ENCODE measurements at regions not wholly inside any gene's neighbourhood (a gene's known extent, or its start where the extent isn't known, plus 50 kb on each side); places are given as distances from the start of the nearest gene placed in this dataset.

- no peak overlapping the region for H3K4me3 ChIP-seq (ENCODE audit: low read depth, low read length)
- DNase-seq (ENCODE audit: low read depth): no peak
These were observed 109.9 kb upstream of the JAZF1 start for GRCh38 chr7:28290496-28290895.

GRCh38 chr7:28291559-28291958, 111.0 kb upstream of the JAZF1 start:
- DNase-seq (ENCODE audit: low read depth): no peak
- H3K4me3 ChIP-seq (ENCODE audit: low read depth, low read length): no peak overlapping the region

DNA sequence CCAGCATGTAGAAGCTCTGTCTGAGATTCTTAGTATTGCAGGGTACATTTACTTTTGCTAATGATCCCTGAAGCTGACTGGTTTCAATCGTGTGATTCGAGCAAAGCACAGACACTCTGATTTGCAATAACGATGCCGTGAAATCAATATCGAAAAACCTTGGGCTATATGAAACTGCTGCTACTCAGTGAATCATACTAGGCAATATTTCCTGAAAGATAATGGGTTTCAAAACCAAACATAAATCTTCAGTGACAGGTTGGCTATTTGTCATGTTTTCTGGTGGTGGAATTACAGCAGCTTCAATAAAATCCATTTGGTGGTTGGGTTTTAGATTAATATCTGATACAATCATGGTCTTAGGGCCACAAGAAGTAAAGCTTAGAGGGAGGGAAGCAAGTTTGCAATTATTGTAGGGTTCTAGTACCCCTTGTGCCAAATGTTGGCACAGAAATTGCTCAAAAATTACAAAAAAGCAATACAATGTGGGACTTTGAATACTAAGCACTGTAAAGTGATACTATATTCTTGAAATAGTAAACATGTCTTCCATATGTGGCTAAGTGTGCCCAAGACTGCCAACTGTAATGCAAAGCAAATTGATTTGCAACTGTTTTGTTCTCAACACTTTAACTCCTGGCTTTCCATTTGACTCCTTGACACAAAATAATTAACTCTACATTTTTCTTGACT, 112.4 kb upstream of the JAZF1 start:
- H3K4me3 ChIP-seq (ENCODE audit: low read depth, low read length): no peak overlapping the region
- DNase-seq (ENCODE audit: low read depth): no peak

DNA sequence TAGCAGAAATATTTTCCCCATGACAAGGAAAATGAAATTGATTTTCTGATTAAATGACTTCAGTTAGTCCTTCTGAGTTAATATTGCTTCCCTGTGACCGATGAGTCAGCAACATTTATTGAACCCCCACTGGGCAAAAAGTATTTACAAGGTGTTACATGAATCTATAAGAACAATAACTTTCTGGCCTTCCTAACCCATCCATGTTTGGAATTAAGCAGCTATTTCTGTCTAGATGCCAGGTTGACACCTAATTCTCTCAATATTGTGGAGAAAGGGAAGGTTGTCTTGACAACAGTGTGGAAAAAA, 112.9 kb upstream of the JAZF1 start:
- DNase-seq (ENCODE audit: low read depth): no peak

DNA sequence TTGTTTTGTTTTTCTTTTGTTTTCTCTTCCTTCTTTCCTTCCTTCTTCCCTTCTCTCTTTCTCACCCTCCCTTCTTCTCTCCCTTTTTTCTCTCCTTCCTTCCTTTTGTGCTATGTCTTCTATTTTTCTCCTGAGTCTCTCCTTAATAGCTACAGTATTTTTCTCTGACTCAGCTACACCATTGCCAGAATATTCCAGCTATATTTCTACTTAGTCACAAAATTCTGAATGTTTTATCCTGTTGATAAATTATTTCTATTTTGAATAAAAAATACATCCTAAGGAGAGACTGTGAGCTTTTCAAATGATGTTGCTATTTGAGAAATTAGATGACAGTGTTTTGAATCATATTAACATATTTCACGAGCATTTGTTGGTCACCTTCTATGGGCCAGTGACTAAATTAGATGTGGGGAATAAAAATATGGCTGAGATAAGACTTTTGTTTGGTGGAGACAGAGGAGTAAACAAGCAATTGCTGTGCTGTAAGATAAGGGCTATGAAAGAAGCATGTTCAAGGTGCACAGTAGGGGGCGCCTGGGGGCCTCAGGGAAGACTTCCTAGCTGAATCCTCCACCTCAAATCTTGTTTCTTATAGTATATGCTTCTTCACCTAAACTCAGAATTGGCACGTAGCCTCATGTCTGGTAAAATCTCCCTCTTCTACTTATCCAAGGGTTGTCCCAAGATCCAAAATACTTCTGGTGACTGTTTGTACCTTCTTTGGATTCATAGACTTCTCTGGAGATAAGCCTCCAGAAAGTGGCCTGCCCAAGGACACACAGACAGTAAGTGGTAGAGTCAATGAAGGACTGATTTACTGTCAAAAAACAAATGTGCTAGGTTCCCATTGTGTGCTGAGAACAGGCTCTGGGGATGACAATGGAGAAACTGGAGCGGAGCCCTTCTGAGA, 115.5 kb upstream of the CREB5 start:
- DNase-seq (ENCODE audit: low read depth): no peak
- H3K4me3 ChIP-seq (ENCODE audit: low read depth, low read length): no peak overlapping the region

More for the DNA sequence above, 112.9 kb upstream of the JAZF1 start:
- no peak overlapping the region for H3K4me3 ChIP-seq (ENCODE audit: low read depth, low read length)

DNA sequence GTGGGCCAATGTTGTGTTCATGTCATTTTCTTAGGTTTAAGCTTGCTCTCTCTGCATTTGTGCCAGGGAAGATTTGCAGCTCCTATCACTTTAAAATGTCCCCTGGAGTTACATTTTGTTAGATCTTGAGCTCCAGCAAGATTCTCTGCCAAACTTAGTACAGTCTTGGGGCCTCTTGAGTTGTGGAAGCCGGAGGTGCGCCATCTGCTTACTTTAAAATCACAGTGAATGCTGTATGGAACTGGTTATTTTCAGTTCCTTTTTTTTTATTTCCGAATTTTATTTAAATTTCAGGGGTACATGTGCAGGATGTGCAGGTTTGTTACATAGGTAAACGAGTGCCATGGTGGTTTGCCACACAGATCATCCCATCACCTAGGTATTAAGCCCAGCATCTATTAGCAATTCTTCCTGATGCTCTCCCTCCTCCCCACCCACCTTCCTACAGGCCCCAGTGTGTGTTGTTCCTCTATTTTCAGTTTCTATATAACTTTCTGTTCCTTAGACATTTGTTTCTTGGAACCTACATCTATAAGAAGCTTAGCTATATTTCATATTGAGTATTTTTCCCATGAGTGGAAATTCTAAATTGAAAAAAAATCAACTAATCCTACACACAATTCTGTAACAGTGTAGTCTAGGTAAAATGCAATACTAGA, 114.4 kb upstream of the CREB5 start:
- no peak overlapping the region for H3K4me3 ChIP-seq (ENCODE audit: low read depth, low read length)
- no peak for DNase-seq (ENCODE audit: low read depth)

- no peak overlapping the region for H3K4me3 ChIP-seq (ENCODE audit: low read depth, low read length)
- DNase-seq (ENCODE audit: low read depth): no peak
These were observed 113.3 kb upstream of the CREB5 start for GRCh38 chr7:28298870-28299518.

- no peak overlapping the region for H3K4me3 ChIP-seq (ENCODE audit: low read depth, low read length)
- no peak for DNase-seq (ENCODE audit: low read depth)
These were observed 112.8 kb upstream of the CREB5 start for GRCh38 chr7:28299556-28299955.

GRCh38 chr7:28300488-28300887, 111.8 kb upstream of the CREB5 start:
- H3K4me3 ChIP-seq (ENCODE audit: low read depth, low read length): no peak overlapping the region
- DNase-seq (ENCODE audit: low read depth): no peak

GRCh38 chr7:28301148-28301641, 111.1 kb upstream of the CREB5 start:
- DNase-seq (ENCODE audit: low read depth): peak; percentile 71
- no peak overlapping the region for H3K4me3 ChIP-seq (ENCODE audit: low read depth, low read length)

GRCh38 chr7:28304290-28304689, 108.0 kb upstream of the CREB5 start:
- DNase-seq (ENCODE audit: low read depth): no peak
- no peak overlapping the region for H3K4me3 ChIP-seq (ENCODE audit: low read depth, low read length)

DNA sequence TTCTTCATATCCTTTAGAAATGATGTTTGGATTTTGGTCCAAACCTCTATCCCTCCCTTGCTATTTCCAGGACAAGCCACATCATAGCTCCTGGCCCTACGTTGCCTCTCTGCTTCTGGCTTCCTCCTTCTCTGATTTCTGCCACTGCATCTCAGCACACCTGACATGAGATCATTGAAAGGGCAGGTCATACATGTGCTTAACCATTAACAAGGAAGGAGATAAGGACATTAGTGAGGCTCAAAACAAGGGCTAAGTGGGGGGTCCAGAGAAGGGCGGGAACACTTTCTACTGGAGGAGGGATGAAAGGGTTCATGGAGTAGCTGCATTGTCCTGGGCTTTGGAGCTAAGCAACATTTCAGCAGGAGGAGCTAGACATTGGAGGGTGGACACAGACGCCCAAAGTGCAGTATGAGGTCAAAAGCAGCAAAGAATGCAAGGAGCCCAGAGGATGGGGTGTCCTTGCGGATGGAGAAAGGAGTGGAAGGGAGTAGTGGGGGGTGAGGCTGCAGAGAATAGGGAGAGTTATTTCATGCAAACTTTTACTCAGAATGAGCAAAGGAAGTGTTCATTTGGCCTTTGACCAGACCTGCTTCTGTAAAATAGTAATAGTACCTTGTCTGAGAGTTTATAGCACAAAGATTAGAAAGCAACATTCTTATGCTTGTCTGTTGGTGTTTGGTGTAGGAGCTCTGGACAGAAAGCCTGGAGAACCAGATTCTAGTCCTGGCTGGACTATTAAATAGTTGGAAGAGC, 102.4 kb upstream of the CREB5 start:
- H3K4me3 ChIP-seq (ENCODE audit: low read depth, low read length): no peak overlapping the region
- no peak for DNase-seq (ENCODE audit: low read depth)

DNA sequence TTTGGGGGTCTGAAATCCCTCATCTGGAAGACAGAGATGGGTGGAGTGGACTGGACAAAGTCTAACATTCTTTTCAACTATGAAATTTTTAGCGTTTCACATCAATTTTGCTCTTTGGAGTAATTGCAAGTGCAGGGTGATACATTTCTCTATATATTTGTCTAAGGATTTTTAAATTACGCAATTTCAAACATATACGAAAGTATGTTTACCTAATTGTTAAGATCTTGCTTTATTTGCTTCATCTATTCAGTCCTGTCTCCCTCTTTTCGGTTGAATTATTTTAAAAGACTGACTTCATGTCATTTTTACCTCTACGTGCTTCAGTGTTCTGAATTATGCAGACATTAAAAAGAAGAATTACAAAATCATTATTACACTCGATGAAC, 101.9 kb upstream of the CREB5 start:
- H3K4me3 ChIP-seq (ENCODE audit: low read depth, low read length): no peak overlapping the region
- no peak for DNase-seq (ENCODE audit: low read depth)

GRCh38 chr7:28311670-28312069, 100.6 kb upstream of the CREB5 start:
- no peak overlapping the region for H3K4me3 ChIP-seq (ENCODE audit: low read depth, low read length)

DNA sequence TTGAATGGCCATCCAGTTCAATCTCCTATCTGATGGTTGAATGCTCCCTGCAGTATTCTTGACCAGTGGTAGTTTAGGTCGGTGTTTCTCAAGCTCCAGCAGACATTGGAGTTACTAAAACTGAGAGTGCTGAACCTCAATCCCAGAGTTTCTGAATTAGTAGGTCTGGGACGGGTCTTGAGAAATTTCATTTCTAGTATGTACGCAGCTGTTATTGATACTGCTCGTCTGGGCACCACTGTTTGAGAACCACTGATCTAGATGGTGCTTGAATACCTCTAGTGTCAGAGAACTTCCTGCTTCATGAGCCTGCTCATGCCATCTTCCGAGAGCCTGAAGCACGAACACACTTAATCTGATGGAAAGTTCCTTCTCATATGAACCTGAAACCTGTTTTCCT, 99.4 kb upstream of the CREB5 start:
- H3K4me3 ChIP-seq (ENCODE audit: low read depth, low read length): no peak overlapping the region
- DNase-seq (ENCODE audit: low read depth): no peak

More at GRCh38 chr7:28311670-28312069, 100.6 kb upstream of the CREB5 start:
- no peak for DNase-seq (ENCODE audit: low read depth)

- no peak for DNase-seq (ENCODE audit: low read depth)
- H3K4me3 ChIP-seq (ENCODE audit: low read depth, low read length): no peak overlapping the region
These were observed 97.5 kb upstream of the CREB5 start for GRCh38 chr7:28314841-28315240.

GRCh38 chr7:28315565-28316410, 96.5 kb upstream of the CREB5 start:
- no peak overlapping the region for H3K4me3 ChIP-seq (ENCODE audit: low read depth, low read length)
- peak; percentile 35 for DNase-seq (ENCODE audit: low read depth)

GRCh38 chr7:28316489-28316888, 95.8 kb upstream of the CREB5 start:
- DNase-seq (ENCODE audit: low read depth): peak; percentile 31

More at GRCh38 chr7:28316489-28316888, 95.8 kb upstream of the CREB5 start:
- H3K4me3 ChIP-seq (ENCODE audit: low read depth, low read length): no peak overlapping the region
